SK-N-SH (cell line): ENCODE measurements at regions not wholly inside any gene's neighbourhood (a gene's known extent, or its start where the extent isn't known, plus 50 kb on each side); places are given as distances from the start of the nearest gene placed in this dataset.

Source experiments
- CTCF ChIA-PET: fragments of 300-600, 350-600 bp; formaldehyde crosslinking; extraction: SDS; loops from one replicate; lab custom pipeline; 2021; lab: Yijun Ruan, JAX
- POLR2A ChIA-PET: fragments of 350-600 bp; sonication (Branson Sonifier 250); formaldehyde crosslinking; extraction: SDS; loops from one replicate; lab custom pipeline; 2020; ENCODE audit warnings: antibody characterized with exemption, inconsistent platforms; lab: Yijun Ruan, JAX
- DNase-seq: peaks from one replicate; pipeline ENCODE4 v3.0.0; 2012
- H2AFZ ChIP-seq: fragments of 200-600 bp; sonication (generic); 2 replicates; pipeline ENCODE4 v1.8.1; 2016; ENCODE audit warnings: antibody characterized with exemption, mild to moderate bottlenecking, low read depth
- H3F3A ChIP-seq: fragments of 200-600 bp; sonication (generic); replicated peaks from 2 replicates; pipeline ENCODE3; 2016; ENCODE audit warnings: antibody characterized with exemption, mild to moderate bottlenecking; ENCODE audit not compliant: insufficient read depth
- H3K27ac ChIP-seq, 2 experiments: fragments of 200-500 bp in 1 of 2; fragments of 200-600 bp in 1 of 2; sonication (Bioruptor generic) in 1 of 2; sonication (generic), shearing (Covaris generic) in 1 of 2; 2 replicates each; pipeline versions ENCODE4 v1.5.1 to v1.6.1; 2014 to 2016; ENCODE audit warnings: low read depth in 2 of 2, inconsistent platforms in 1 of 2, low read length in 1 of 2, mild to moderate bottlenecking in 1 of 2, mixed read lengths in 1 of 2
- H3K27me3 ChIP-seq: fragments of 200-600 bp; sonication (generic), shearing (Covaris generic); 2 replicates; pipeline ENCODE4 v1.6.1; 2016; ENCODE audit warnings: mixed run types; ENCODE audit not compliant: insufficient read depth
- H3K36me3 ChIP-seq, 2 experiments: fragments of 200-500 bp in 1 of 2; fragments of 200-600 bp in 1 of 2; sonication (Bioruptor generic) in 1 of 2; sonication (generic) in 1 of 2; replicated peaks in 1 of 2; 2 replicates each; pipeline versions ENCODE3 to v1.5.1; 2014 to 2016; ENCODE audit warnings: low read length in 1 of 2, mild to moderate bottlenecking in 1 of 2; ENCODE audit not compliant: insufficient read depth in 2 of 2, control insufficient read depth in 1 of 2
- H3K4me1 ChIP-seq, 2 experiments: fragments of 200-500 bp in 1 of 2; fragments of 200-600 bp in 1 of 2; sonication (Bioruptor generic) in 1 of 2; sonication (generic), shearing (Covaris generic) in 1 of 2; 2 replicates each; pipeline versions ENCODE4 v1.5.1 to v1.6.1; 2014 to 2016; ENCODE audit warnings: low read depth in 1 of 2, low read length in 1 of 2, mixed run types in 1 of 2; ENCODE audit not compliant: insufficient read depth in 2 of 2, control insufficient read depth in 1 of 2
- H3K4me2 ChIP-seq: fragments of 200-600 bp; sonication (generic), shearing (Covaris generic); 2 replicates; pipeline ENCODE4 v1.6.1; 2017; ENCODE audit warnings: mixed run types
- H3K4me3 ChIP-seq, 2 experiments: fragments of 200-500 bp in 1 of 2; fragments of 200-600 bp in 1 of 2; sonication (Bioruptor generic) in 1 of 2; sonication (generic), shearing (Covaris generic) in 1 of 2; 2 replicates each; pipeline versions ENCODE4 v1.5.1 to v1.8.1; 2014 to 2016; ENCODE audit warnings: low read depth in 2 of 2, inconsistent platforms in 1 of 2, low read length in 1 of 2, mild to moderate bottlenecking in 1 of 2, mixed read lengths in 1 of 2, moderate library complexity in 1 of 2
- H3K79me2 ChIP-seq: fragments of 200-600 bp; sonication (generic); 2 replicates; pipeline ENCODE4 v1.8.1; 2017; ENCODE audit warnings: mild to moderate bottlenecking; ENCODE audit not compliant: insufficient read depth
- H3K9ac ChIP-seq: fragments of 200-600 bp; sonication (generic); 2 replicates; pipeline ENCODE4 v1.6.1; 2017; ENCODE audit warnings: mixed run types
- H3K9me2 ChIP-seq: fragments of 200-600 bp; sonication (generic); 2 replicates; pipeline ENCODE4 v1.6.1; 2017; ENCODE audit warnings: mixed run types
- H3K9me3 ChIP-seq: fragments of 200-600 bp; sonication (generic); 2 replicates; pipeline ENCODE4 v1.6.1; 2017; ENCODE audit warnings: mixed run types, mild to moderate bottlenecking, moderate library complexity
- H4K20me1 ChIP-seq: fragments of 200-600 bp; sonication (generic); 2 replicates; pipeline ENCODE4 v1.6.1; 2017; ENCODE audit warnings: mild to moderate bottlenecking, mixed run types; ENCODE audit not compliant: insufficient read depth
- FOXJ3 ChIP-seq: sonication (generic); formaldehyde crosslinking; IDR thresholded peaks from 2 replicates; pipeline ENCODE4 v1.5.1; 2020; ENCODE audit warnings: mild to moderate bottlenecking, missing genetic modification reagents
- GABPA ChIP-seq: IDR thresholded peaks from 2 replicates; pipeline ENCODE4 v1.4.0; 2012; ENCODE audit warnings: low read depth, mild to moderate bottlenecking
- MXI1 ChIP-seq: IDR thresholded peaks from 2 replicates; pipeline ENCODE4 v1.6.1; 2012; ENCODE audit warnings: mild to moderate bottlenecking, low read depth, low read length, improper control_type of control experiment
- POLR2AphosphoS5 ChIP-seq: IDR thresholded peaks from 2 replicates; pipeline ENCODE4 v1.6.1; 2012; ENCODE audit warnings: low read depth, low read length
- RFX5 ChIP-seq: IDR thresholded peaks from 2 replicates; pipeline ENCODE4 v1.6.1; 2012; ENCODE audit warnings: mild to moderate bottlenecking, improper control_type of control experiment, low read length
- SIN3A ChIP-seq: IDR thresholded peaks from 2 replicates; pipeline ENCODE4 v1.6.1; 2012; ENCODE audit warnings: low read depth, mild to moderate bottlenecking, low read length, moderate library complexity, borderline replicate concordance
- SMC3 ChIP-seq: IDR thresholded peaks from 2 replicates; pipeline ENCODE4 v1.6.1; 2012; ENCODE audit warnings: low read depth, low read length, improper control_type of control experiment
- TEAD4 ChIP-seq: IDR thresholded peaks from 2 replicates; pipeline ENCODE4 v1.4.0; 2012; ENCODE audit warnings: mild to moderate bottlenecking, borderline replicate concordance; ENCODE audit not compliant: insufficient read depth
- YY1 ChIP-seq: IDR thresholded peaks from 2 replicates; pipeline ENCODE4 v1.4.0; 2012; ENCODE audit warnings: low read depth, mild to moderate bottlenecking
- WGBS: methylation state at CpG from one replicate; pipeline ENCODE4 v1.1.6; 2017; ENCODE audit warnings: low lambda C conversion rate; 5-methylcytosine and 5-hydroxymethylcytosine counted together
- TF ChIP-seq, protein P1 (sequence below): IDR thresholded peaks from 2 replicates; pipeline ENCODE4 v1.4.0; 2012; ENCODE audit warnings: low read depth, borderline replicate concordance

DNA sequence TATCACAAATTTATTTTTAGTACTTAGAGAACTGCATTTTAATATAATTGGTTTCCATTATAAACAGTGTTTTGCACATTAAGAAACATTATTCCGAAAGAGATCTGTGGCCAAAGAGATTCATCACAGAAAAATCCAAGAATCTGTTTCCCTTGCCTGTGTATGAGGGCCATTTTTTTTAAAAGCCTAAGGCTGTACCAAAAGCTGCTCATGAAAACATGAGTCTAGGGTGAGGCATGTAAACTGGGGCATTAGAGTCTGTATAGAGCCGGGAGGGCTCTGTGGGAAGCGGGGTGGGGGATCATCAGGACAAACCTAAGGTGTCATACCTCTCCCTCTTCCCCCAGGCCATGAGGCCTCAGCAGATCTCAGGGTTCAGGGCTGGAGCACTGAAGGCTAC, 223.8 kb downstream of the FBXO15 start:
- POLR2A ChIA-PET: no interaction called here
- H3K9ac ChIP-seq: no peak overlapping the region
- no peak overlapping the region for H3K4me2 ChIP-seq
- H3K27ac ChIP-seq: no peak overlapping the region
- CTCF ChIA-PET: no interaction called here
- H3K4me3 ChIP-seq: no peak overlapping the region
- no peaks in the 10 kb centered on the region for H3K36me3 ChIP-seq
- H2AFZ ChIP-seq: no peak overlapping the region
- DNase-seq: no peak
- H3K79me2 ChIP-seq: no peaks in the 10 kb centered on the region
- no peaks in the 10 kb centered on the region for H3K9me2 ChIP-seq
- no peak for TF ChIP-seq YY1
- under 1% methylated on average over 3 of the region's 3 CpGs for WGBS
- no peaks in the 10 kb centered on the region for H3K4me1 ChIP-seq
- H3K27me3 ChIP-seq: no peaks in the 10 kb centered on the region; the same call in 1 of the 2 replicates
- no peaks in the 10 kb centered on the region for H4K20me1 ChIP-seq
- no peaks in the 10 kb centered on the region for H3F3A ChIP-seq
- no peaks in the 10 kb centered on the region for H3K9me3 ChIP-seq

DNA sequence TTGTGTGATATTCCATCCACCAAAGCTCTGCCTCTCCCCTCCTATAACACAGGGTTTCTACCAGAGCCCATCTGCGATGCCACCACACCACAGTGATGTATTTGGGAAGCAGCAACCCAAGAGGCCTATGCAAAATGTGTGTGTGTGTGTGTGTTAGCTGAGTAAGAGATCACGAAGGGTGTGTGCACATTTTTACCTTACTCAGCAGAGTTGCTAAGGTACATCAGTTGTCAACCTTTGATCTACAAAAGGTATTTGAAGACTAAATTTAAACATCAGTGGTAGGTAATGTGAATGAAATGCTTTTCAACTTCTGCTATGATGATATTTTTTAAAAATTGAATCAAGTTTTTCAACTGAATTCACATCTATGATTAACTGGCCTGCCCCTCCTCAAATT, 227.6 kb downstream of the FBXO15 start:
- H3F3A ChIP-seq: no peaks in the 10 kb centered on the region
- ChIA-PET CTCF (interaction anchor here (0.9 kb wide), 1 partner anchor 60 kb away, joined by 3 read pairs; no protein-coding TSS in a partner anchor), POLR2A (no interaction called here)
- no peak overlapping the region for H3K4me2 ChIP-seq
- H3K4me3 ChIP-seq: no peak overlapping the region
- TF ChIP-seq, protein P1, sequence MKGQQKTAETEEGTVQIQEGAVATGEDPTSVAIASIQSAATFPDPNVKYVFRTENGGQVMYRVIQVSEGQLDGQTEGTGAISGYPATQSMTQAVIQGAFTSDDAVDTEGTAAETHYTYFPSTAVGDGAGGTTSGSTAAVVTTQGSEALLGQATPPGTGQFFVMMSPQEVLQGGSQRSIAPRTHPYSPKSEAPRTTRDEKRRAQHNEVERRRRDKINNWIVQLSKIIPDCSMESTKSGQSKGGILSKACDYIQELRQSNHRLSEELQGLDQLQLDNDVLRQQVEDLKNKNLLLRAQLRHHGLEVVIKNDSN: no peak
- no peak for TF ChIP-seq SIN3A
- no peak for TF ChIP-seq MXI1
- no peak for TF ChIP-seq FOXJ3 (CRISPR knock-in tag)
- no peak for TF ChIP-seq GABPA
- no peak for TF ChIP-seq POLR2AphosphoS5
- no peak for TF ChIP-seq RFX5
- WGBS: 3% methylated on average over 2 of the region's 2 CpGs
- H3K27ac ChIP-seq: no peak overlapping the region
- no peaks in the 10 kb centered on the region; the same call in 1 of the 2 replicates for H3K27me3 ChIP-seq
- no peaks in the 10 kb centered on the region for H3K4me1 ChIP-seq
- DNase-seq: no peak
- H3K36me3 ChIP-seq: no peaks in the 10 kb centered on the region
- no peak overlapping the region for H3K9ac ChIP-seq
- H3K9me3 ChIP-seq: no peaks in the 10 kb centered on the region
- no peak overlapping the region for H2AFZ ChIP-seq
- H3K79me2 ChIP-seq: no peaks in the 10 kb centered on the region
- no peaks in the 10 kb centered on the region for H4K20me1 ChIP-seq
- no peaks in the 10 kb centered on the region for H3K9me2 ChIP-seq

DNA sequence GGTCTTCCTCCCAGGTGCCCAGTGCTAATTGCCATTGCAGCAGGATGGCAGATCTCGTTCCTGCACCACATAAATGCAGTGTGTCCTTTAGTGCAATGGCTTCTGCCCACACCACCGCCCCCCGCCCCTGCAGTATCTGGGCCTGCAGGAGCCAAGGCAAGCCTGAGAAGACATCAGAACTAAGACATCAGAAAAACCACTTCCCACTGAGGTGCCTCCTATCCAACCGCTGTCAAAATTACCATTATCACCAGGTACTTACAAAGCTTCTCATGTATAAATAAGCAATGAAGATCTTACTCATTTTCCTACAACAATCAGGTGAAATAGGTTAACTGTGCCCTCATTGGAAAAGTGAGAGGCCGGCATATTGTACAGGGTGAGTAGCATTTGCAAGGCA, 228.8 kb downstream of the FBXO15 start:
- no peaks in the 10 kb centered on the region for H3K4me1 ChIP-seq
- no peak overlapping the region for H3K4me3 ChIP-seq
- TF ChIP-seq TEAD4: no peak
- no peak for TF ChIP-seq SMC3
- no peak for TF ChIP-seq MXI1
- H2AFZ ChIP-seq: no peak overlapping the region
- no peaks in the 10 kb centered on the region for H3F3A ChIP-seq
- no peaks in the 10 kb centered on the region for H3K79me2 ChIP-seq
- no peaks in the 10 kb centered on the region; the same call in 1 of the 2 replicates for H3K27me3 ChIP-seq
- no peak overlapping the region for H3K27ac ChIP-seq
- H3K36me3 ChIP-seq: no peaks in the 10 kb centered on the region
- H3K4me2 ChIP-seq: no peak overlapping the region
- ChIA-PET POLR2A (no interaction called here), CTCF (no interaction called here)
- DNase-seq: no peak
- H4K20me1 ChIP-seq: no peaks in the 10 kb centered on the region
- no peaks in the 10 kb centered on the region for H3K9me3 ChIP-seq
- 10% methylated on average over 3 of the region's 5 CpGs for WGBS
- H3K9ac ChIP-seq: no peak overlapping the region
- no peaks in the 10 kb centered on the region for H3K9me2 ChIP-seq
